C4-2B (cell line): ENCODE measurements at regions not wholly inside any gene's neighbourhood (a gene's known extent, or its start where the extent isn't known, plus 50 kb on each side); places are given as distances from the start of the nearest gene placed in this dataset.

Experiments used
- ZFX ChIP-seq: fragments of 450-650 bp; IDR thresholded peaks from 2 replicates; pipeline ENCODE4 v1.6.1; 2017
- TF ChIP-seq, protein P1 (sequence below): fragments of 450-650 bp; conservative IDR thresholded peaks from 2 replicates; pipeline ENCODE4 v1.5.1; 2017; ENCODE audit warnings: mild to moderate bottlenecking

DNA sequence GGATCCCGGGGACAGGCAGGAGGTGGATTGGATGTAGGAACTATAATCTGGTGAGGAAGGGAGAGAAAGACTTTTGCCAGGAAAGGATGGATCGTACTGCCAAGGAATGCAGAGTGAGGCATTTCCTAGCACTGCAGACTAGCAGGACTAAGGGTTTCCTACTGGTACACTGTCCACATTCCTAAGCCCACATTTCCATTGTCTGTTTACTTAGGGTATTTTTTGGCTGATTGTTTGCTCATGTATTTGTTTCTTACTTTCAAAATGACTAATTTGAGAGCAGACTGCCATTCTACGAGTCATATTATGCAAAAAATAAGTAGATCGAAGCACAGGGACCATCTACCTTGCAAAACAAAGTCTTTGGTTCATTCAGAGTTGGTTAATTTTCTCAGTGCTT lies 1029.5 kb upstream of the NR2F2 start:
- TF ChIP-seq, protein P1, sequence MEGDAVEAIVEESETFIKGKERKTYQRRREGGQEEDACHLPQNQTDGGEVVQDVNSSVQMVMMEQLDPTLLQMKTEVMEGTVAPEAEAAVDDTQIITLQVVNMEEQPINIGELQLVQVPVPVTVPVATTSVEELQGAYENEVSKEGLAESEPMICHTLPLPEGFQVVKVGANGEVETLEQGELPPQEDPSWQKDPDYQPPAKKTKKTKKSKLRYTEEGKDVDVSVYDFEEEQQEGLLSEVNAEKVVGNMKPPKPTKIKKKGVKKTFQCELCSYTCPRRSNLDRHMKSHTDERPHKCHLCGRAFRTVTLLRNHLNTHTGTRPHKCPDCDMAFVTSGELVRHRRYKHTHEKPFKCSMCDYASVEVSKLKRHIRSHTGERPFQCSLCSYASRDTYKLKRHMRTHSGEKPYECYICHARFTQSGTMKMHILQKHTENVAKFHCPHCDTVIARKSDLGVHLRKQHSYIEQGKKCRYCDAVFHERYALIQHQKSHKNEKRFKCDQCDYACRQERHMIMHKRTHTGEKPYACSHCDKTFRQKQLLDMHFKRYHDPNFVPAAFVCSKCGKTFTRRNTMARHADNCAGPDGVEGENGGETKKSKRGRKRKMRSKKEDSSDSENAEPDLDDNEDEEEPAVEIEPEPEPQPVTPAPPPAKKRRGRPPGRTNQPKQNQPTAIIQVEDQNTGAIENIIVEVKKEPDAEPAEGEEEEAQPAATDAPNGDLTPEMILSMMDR, result no peak
- no peak for TF ChIP-seq ZFX
